ENCODE measurements at regions not wholly inside any gene's neighbourhood (a gene's known extent, or its start where the extent isn't known, plus 50 kb on each side); places are given as distances from the start of the nearest gene placed in this dataset.

- DNase-seq = no peak
Measured at GRCh38 chr14:81669308-81669707, 135.7 kb upstream of the SEL1L start.

GRCh38 chr14:81673930-81674329, 140.3 kb upstream of the SEL1L start:
- DNase-seq = no peak

DNA sequence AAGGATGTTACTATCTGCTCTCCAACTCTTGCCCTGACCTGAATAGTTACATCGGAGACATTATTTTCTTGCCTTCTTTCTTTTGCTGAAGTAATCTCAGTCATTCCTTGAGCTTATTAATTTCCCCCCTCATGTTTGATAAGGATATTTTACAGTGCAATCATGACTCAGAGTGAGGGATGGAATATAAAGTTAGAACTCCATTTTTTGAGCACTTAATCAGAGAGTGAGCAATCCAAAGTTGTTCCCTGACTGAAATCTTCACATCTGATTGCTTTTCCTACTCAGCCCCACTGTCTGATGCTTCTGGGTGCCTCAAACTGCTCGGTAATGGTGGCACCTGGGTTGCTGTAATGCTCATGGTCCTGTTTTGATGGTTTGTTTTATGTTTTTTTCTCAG, 142.7 kb upstream of the SEL1L start:
- DNase-seq = no peak

DNA sequence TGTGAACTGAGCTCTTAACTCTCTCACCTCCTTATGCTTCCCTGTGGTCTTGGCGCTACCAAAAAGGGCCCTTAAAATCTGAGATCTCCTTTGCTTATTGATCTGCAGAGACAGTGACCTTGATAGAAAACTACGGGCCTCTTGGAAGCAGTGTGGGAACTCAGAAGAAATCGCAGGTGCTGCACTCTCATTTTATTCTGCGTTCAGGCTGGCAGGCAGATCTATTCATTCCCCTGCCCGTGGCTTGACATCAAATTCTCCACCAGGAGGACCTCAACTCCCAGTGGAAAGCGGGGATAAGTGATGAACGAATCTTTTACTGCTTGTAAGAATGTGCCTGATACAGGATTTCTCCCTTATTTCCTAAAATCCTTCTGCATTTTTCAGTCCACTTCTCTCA, 143.2 kb upstream of the SEL1L start:
- no peak for DNase-seq

- no peak for DNase-seq
Measured at GRCh38 chr14:81677736-81678135, 144.1 kb upstream of the SEL1L start.

DNA sequence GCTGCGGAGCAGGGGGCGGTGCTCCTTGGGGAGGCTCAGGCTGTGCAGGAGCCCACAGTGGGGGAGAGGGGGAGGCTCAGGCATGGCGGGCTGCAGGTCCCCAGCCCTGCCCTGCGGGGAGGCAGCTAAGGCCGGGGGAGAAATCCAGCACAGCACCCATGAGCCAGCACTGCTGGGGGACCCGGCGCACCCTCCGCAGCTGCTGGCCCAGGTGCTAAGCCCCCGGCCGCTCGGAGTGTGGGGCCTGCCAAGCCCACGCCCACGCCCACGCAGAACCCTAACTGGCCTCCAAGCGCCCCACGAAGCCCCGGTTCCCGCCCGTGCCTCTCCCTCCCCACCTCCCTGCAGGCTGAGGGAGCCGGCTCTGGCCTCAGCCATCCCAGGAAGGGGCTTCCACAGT, 145.6 kb upstream of the SEL1L start:
- no peak for DNase-seq

DNA sequence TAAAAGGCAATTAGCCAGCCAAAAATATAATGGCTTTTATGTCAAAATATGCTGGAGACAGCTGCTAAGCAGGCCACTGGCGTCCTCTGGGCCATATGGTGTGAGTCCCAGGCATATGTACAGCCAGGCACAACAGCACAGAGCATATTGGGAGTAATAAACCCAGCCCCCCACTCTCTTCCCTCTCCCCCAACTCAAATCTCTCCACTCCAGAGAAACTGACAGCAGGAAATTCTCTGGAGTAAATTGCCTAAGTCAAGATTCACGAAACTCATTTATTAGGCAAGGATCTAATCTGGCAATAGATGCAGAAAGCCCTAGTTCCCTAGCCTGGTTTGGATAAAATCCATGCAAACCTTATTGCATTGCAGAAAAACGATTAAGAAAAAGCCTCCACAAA, 147.9 kb upstream of the SEL1L start:
- DNase-seq = no peak

DNA sequence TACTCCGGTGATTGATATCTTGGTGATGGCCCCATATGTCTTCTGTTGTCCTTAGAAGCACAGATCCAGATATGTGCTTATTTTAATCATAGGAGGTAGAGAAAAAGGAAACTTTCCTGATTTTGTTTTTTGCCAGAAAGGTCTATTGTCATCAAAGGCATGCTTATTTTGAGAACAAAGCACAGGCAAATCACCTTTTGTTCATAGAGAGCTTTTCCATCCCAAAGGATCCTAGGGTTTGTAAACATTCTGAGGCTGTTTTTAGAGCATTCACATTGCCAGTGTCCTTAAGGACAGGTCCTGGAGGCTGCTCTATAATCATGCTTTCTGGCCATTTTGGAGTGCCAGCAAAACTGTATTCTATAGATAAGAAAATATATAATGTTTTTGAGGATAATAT, 148.5 kb upstream of the SEL1L start:
- DNase-seq = no peak

- no peak for DNase-seq
Measured at GRCh38 chr14:81682701-81683100, 149.0 kb upstream of the SEL1L start.

DNA sequence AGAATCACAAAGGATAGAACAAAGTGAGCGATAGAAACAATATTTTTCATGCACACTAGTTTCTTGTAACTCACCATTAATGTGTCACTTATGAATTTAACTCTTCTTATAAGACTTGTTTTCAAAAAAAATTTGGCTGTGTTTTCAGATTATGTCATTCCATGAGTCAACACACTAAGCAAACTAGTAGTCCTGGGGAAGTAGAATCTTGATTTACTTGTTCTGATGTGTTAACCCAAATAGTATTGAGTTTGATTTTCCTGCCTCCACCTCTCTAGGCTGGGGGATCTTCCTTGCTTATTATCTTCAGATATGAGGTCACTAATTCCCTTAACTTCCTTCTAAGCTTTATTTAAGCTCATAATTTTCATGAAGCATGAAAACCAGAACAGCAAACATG, 151.0 kb upstream of the SEL1L start:
- no peak for DNase-seq

- DNase-seq = no peak
Measured at GRCh38 chr14:81686512-81686911, 152.9 kb upstream of the SEL1L start.

- no peak for DNase-seq
Measured at GRCh38 chr14:81691931-81692330, 158.3 kb upstream of the SEL1L start.

DNA sequence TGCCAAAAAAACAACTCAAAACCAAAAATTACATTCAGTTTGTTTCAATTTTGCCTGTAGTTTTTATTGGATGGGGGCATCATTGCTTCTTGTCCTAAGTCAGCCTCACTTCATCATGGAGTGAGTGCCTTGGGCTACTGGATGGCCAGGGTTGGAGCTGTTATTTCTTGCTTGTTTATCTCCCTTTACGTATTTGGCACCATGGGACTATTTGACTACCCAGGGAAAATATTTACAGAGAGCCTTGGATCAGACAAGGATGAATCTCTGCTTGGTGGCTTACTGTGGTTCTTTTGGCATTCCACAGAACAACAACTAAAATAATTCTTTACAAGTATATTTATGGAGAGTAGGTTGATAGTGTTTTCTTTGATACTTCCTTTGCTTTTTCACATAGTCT, 160.8 kb upstream of the SEL1L start:
- DNase-seq = no peak

DNA sequence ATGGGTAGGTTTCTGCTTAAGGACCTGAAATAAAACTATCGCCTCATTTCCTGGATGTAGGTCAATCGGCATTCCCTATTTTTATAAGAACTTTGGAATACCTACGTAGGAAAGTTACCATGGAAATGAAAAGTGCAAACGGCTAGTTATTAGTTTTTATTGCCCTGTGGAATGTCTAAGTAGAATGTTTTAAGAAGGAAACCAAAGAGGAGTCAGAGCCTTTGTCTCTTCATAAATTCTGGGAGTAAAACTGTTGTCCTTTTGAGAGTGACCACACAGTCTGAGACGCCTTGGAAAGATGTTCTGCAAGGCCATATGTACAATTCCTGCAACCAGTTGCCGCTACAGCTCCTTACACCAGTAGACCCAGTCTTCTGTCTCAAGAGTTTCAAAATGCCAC, 176.0 kb upstream of the SEL1L start:
- DNase-seq = no peak

GRCh38 chr14:81710232-81710845, 176.7 kb upstream of the SEL1L start:
- peak; percentile 60 for DNase-seq

DNA sequence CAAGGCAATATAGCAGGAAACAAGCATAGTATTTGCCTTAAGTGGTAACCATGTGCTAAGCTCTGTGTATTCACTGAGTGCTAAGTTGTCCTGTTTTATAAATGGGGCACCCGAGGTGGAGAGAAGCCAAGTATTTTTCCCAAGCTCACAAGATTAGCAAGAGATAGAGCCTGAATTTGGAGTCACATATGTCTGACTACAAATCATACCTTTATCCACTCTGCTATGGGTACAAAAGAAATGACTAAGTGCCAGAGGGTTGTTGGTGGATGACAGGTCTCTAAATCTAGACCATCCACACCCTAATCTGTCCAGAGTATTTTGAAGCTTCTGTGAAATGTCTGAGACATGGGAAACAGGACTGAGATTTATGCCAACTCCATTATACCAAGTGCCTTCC, 182.1 kb upstream of the SEL1L start:
- no peak for DNase-seq

DNA sequence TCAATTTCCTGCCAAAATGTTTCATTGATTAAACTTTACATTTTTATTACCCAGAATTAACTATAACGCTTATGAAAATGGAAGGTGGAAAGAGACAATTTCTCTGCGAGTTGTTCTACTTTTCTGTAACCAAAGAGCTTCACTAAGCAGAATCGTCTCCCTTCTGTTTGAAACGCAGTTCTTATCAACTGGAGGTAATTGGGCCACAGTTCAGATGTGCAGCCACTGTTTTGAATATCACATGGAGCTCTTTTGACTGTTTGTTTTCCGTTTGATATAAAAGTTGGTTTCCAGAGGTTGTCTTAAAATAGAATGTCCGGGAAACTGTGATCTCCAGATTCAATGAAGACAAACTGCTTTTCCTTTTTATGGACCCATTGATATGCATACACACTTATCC, 183.3 kb upstream of the SEL1L start:
- DNase-seq = no peak

DNA sequence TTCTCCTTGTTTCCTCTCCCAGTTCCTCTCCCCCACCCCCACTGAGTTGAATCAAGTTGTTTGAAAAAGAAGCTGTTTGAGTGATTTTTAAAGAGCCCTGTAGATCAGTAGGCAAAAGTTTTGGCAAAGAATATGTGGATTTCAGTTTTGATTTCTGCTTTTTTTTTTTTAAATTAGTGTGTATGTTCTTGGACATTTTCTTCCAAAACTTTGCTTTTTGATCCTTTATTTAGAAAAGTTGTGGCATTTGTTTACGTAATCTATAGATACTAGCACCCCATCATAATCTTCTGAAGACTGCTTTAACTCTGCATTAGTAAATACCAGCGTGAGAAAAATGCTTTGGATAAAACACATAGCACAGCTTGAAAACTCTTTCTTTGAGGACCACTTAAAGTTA, 190.3 kb upstream of the SEL1L start:
- no peak for DNase-seq

DNA sequence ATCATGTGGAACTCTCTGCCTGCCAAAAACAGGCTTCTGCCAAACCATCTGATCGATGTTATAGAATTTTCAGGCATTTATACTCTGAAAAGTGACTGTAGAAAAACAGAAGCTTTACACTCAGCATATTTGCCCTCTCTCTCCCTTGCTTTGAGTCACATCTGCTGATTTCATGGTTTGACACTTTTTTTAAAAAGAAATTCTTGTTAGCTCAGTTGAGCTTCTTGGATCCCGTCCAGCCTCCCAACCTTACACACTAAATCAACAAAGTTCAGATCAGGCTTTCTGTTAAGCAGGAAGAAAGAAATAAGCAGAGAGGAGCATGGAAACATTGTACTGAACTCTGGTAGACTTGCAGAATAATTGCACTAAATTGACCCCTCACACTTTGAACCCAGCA, 193.6 kb upstream of the SEL1L start:
- peak; percentile 75 for DNase-seq

DNA sequence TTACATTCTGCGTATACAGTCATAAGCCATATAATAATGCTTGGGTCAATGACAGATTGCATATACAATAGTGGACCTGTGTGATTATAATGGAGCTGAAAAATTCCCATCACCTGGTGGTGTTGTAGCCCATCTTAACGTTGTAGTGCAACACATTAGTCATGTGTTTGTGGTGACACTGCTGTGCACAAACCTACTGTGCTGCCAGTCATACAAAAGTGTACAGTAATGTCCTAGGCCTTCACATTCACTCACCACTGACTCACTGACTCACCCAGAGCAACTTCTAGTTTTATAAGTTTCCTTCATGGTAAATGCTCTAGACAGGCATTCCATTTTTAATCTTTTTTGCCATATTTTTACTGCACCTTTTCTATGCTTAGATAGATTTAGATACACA, 194.8 kb upstream of the SEL1L start:
- DNase-seq = no peak

- no peak for DNase-seq
Measured at GRCh38 chr14:81729622-81730021, 196.0 kb upstream of the SEL1L start.

GRCh38 chr14:81737938-81738337, 204.3 kb upstream of the SEL1L start:
- no peak for DNase-seq

- no peak for DNase-seq
Measured at GRCh38 chr14:81738946-81739659, 205.4 kb upstream of the SEL1L start.

DNA sequence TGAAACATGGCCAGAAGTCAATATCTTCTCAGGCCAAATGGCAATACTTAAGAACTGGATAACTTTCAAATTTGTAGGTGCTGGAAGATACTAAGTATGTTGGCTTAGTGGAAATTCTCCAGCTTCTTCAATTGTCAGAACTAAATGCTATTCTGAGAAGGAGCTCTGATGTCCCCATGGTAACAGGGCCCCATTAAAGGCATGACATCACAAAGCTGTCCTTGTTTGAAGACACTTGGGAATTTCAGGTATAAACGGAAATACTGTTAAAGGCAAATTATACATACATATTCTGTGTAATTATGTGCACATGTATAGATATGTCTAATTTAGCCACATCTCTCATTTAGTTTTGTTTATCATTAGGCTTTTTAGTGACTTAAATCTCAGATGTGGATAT, 210.0 kb upstream of the SEL1L start:
- DNase-seq = no peak

All from renal pelvis (tissue), 1 donor.